ENCODE measurements at regions not wholly inside any gene's neighbourhood (a gene's known extent, or its start where the extent isn't known, plus 50 kb on each side); places are given as distances from the start of the nearest gene placed in this dataset.

- TF ChIP-seq EZH2 (IDR thresholded peaks at IDR 0.05; ENCODE audit: low read depth, low read length, severe bottlenecking) (no peak), POLR2A (IDR thresholded peaks at IDR 0.05; ENCODE audit: control extremely low read depth in 1 of 2, low read depth in 2 of 2, low read length in 2 of 2) (no peak), KDM1A (IDR thresholded peaks at IDR 0.05; ENCODE audit: borderline replicate concordance, low read length) (no peak), USF2 (IDR thresholded peaks at IDR 0.05; ENCODE audit: low read length) (no peak), CTCF (IDR thresholded peaks at IDR 0.05; ENCODE audit: control extremely low read depth in 1 of 3, insufficient read depth in 1 of 3, low read depth in 1 of 3, low read length in 3 of 3) (no peak), NRF1 (IDR thresholded peaks at IDR 0.05; ENCODE audit: low read depth, low read length) (no peak), POLR2AphosphoS5 (IDR thresholded peaks at IDR 0.05; ENCODE audit: low read depth, low read length) (no peak), TAF1 (IDR thresholded peaks at IDR 0.05; ENCODE audit: low read depth, low read length) (no peak), JUN (IDR thresholded peaks at IDR 0.05; ENCODE audit: low read depth, low read length) (no peak), RAD21 (IDR thresholded peaks at IDR 0.05 in 1 of 2, conservative IDR thresholded peaks at IDR 0.05 in 1 of 2; ENCODE audit: low read depth in 2 of 2, low read length in 2 of 2) (no peak), CBX5 (IDR thresholded peaks at IDR 0.05; ENCODE audit: low read depth, low read length) (no peak)
Measured at GRCh38 chr17:13332207-13332606, 269.5 kb downstream of the HS3ST3A1 start.
